DOHH2 (cell line): ENCODE measurements at regions not wholly inside any gene's neighbourhood (a gene's known extent, or its start where the extent isn't known, plus 50 kb on each side); places are given as distances from the start of the nearest gene placed in this dataset.

Experiments
- H3F3A ChIP-seq: fragments of 200-600 bp; sonication (generic), shearing (Covaris generic); 2 replicates; pipeline ENCODE4 v1.6.0; 2016; ENCODE audit warnings: antibody characterized with exemption, mild to moderate bottlenecking; ENCODE audit not compliant: control insufficient read depth, insufficient read depth
- H3K27ac ChIP-seq: fragments of 200-600 bp; sonication (generic); 2 replicates; pipeline ENCODE4 v1.5.1; 2014; ENCODE audit warnings: low read depth, mild to moderate bottlenecking, low read length, moderate library complexity
- H3K27me3 ChIP-seq: fragments of 200-600 bp; sonication (generic); 2 replicates; pipeline ENCODE4 v1.6.1; 2014; ENCODE audit warnings: mild to moderate bottlenecking, low read length, mixed read lengths; ENCODE audit not compliant: control insufficient read depth
- H3K36me3 ChIP-seq: fragments of 200-600 bp; sonication (generic); 2 replicates; pipeline ENCODE4 v1.6.1; 2014; ENCODE audit warnings: mild to moderate bottlenecking, low read length, moderate library complexity, mixed read lengths; ENCODE audit not compliant: control insufficient read depth
- H3K4me1 ChIP-seq: fragments of 200-600 bp; sonication (generic); 2 replicates; pipeline ENCODE4 v1.6.1; 2014; ENCODE audit warnings: mild to moderate bottlenecking, low read length, mixed read lengths; ENCODE audit not compliant: control insufficient read depth
- H3K4me2 ChIP-seq: fragments of 200-600 bp; sonication (generic); 2 replicates; pipeline ENCODE4 v1.6.0; 2014; ENCODE audit warnings: mild to moderate bottlenecking, low read length, moderate library complexity
- H3K4me3 ChIP-seq: fragments of 200-600 bp; sonication (generic); 2 replicates; pipeline ENCODE4 v1.5.1; 2014; ENCODE audit warnings: mild to moderate bottlenecking, low read length, mixed read lengths
- H3K79me2 ChIP-seq: fragments of 200-600 bp; sonication (generic); 2 replicates; pipeline ENCODE4 v1.6.1; 2014; ENCODE audit warnings: mild to moderate bottlenecking, low read length, mixed read lengths; ENCODE audit not compliant: control insufficient read depth
- H3K9me2 ChIP-seq: fragments of 200-600 bp; sonication (generic); replicated peaks from 2 replicates; pipeline ENCODE4 v1.6.1; 2014; ENCODE audit warnings: mild to moderate bottlenecking, low read length, mixed read lengths; ENCODE audit not compliant: control insufficient read depth
- H3K9me3 ChIP-seq: fragments of 200-600 bp; sonication (generic); 2 replicates; pipeline ENCODE4 v1.6.1; 2014; ENCODE audit warnings: antibody characterized with exemption, low read length, mixed read lengths; ENCODE audit not compliant: control insufficient read depth, insufficient read depth
- H4K20me1 ChIP-seq: fragments of 200-600 bp; sonication (generic); 2 replicates; pipeline ENCODE4 v1.6.0; 2014; ENCODE audit warnings: low read depth, mild to moderate bottlenecking, antibody characterized with exemption, low read length, moderate library complexity; ENCODE audit not compliant: control insufficient read depth, insufficient read depth
- CTCF ChIP-seq: fragments of 200-600 bp; sonication (generic); IDR thresholded peaks from one replicate; pipeline ENCODE4 v1.5.1; 2014; ENCODE audit warnings: antibody characterized with exemption, mild to moderate bottlenecking, low read depth, low read length; ENCODE audit not compliant: poor library complexity, severe bottlenecking
- EZH2phosphoT487 ChIP-seq: fragments of 200-600 bp; sonication (generic); IDR thresholded peaks from 2 replicates; pipeline ENCODE4 v1.6.1; 2017; ENCODE audit warnings: borderline replicate concordance, mild to moderate bottlenecking, antibody characterized with exemption, low read length, moderate library complexity, mixed read lengths

- no peak overlapping the region for H3K4me3 ChIP-seq
- H3K4me2 ChIP-seq = no peak overlapping the region
- no peaks in the 10 kb centered on the region for H3K9me2 ChIP-seq
- no peaks in the 10 kb centered on the region for H4K20me1 ChIP-seq
- H3K79me2 ChIP-seq = no peaks in the 10 kb centered on the region
- no peaks in the 10 kb centered on the region for H3K9me3 ChIP-seq
- no peaks in the 10 kb centered on the region for H3K27me3 ChIP-seq
- no peaks in the 10 kb centered on the region for H3F3A ChIP-seq
- no peaks in the 10 kb centered on the region for H3K4me1 ChIP-seq
- no peak overlapping the region for H3K27ac ChIP-seq
- no peak for TF ChIP-seq EZH2phosphoT487
- TF ChIP-seq CTCF = no peak
- no peaks in the 10 kb centered on the region for H3K36me3 ChIP-seq
Measured at GRCh38 chr1:58149271-58149812, 397.2 kb downstream of the OMA1 start.

- Histone ChIP-seq H3K4me1 (no peaks in the 10 kb centered on the region), H3K9me2 (no peaks in the 10 kb centered on the region), H3F3A (no peaks in the 10 kb centered on the region), H3K27ac (no peak overlapping the region), H3K27me3 (no peaks in the 10 kb centered on the region), H3K36me3 (no peaks in the 10 kb centered on the region), H4K20me1 (no peaks in the 10 kb centered on the region), H3K4me2 (no peak overlapping the region), H3K9me3 (no peaks in the 10 kb centered on the region), H3K79me2 (no peaks in the 10 kb centered on the region), H3K4me3 (no peak overlapping the region)
- no peak for TF ChIP-seq EZH2phosphoT487
- TF ChIP-seq CTCF = no peak
Measured at GRCh38 chr1:58144698-58145270, 401.7 kb downstream of the OMA1 start.

- H3K79me2 ChIP-seq = no peaks in the 10 kb centered on the region
- H3K4me3 ChIP-seq = no peak overlapping the region
- no peaks in the 10 kb centered on the region for H3K9me3 ChIP-seq
- TF ChIP-seq EZH2phosphoT487 = no peak
- TF ChIP-seq CTCF = no peak
- no peaks in the 10 kb centered on the region for H4K20me1 ChIP-seq
- no peak overlapping the region for H3K4me2 ChIP-seq
- H3K27me3 ChIP-seq = no peaks in the 10 kb centered on the region
- H3K9me2 ChIP-seq = no peaks in the 10 kb centered on the region
- no peaks in the 10 kb centered on the region for H3F3A ChIP-seq
- no peaks in the 10 kb centered on the region for H3K36me3 ChIP-seq
- H3K4me1 ChIP-seq = no peaks in the 10 kb centered on the region
- no peak overlapping the region for H3K27ac ChIP-seq
Measured at GRCh38 chr1:58143972-58144697, 402.4 kb downstream of the OMA1 start.
